CD4-positive, alpha-beta T cell treated with Interleukin-1 beta for 1 hour (primary cell): ENCODE measurements at regions not wholly inside any gene's neighbourhood (a gene's known extent, or its start where the extent isn't known, plus 50 kb on each side); places are given as distances from the start of the nearest gene placed in this dataset.

Experiments used
- DNase-seq, 2 donors: peaks; one replicate each; pipeline ENCODE4 v3.0.0-alpha.2; 2020 to 2022

GRCh38 chr3:118408431-118408830 is 626.2 kb downstream of the IGSF11 start:
- DNase-seq: no peak

- DNase-seq: no peak
These were observed 622.1 kb downstream of the IGSF11 start for GRCh38 chr3:118412503-118412902.

GRCh38 chr3:118425272-118425837 is 609.3 kb downstream of the IGSF11 start:
- DNase-seq: no peak

- no peak for DNase-seq
These were observed 600.8 kb downstream of the IGSF11 start for GRCh38 chr3:118433825-118434224.

- DNase-seq: no peak
These were observed 598.7 kb downstream of the IGSF11 start for GRCh38 chr3:118435851-118436350.

GRCh38 chr3:118436697-118437262 is 597.9 kb downstream of the IGSF11 start:
- no peak for DNase-seq

GRCh38 chr3:118445036-118445435 is 589.6 kb downstream of the IGSF11 start:
- DNase-seq: no peak

GRCh38 chr3:118447339-118447738 is 587.3 kb downstream of the IGSF11 start:
- DNase-seq: no peak

GRCh38 chr3:118466795-118467330 is 567.8 kb downstream of the IGSF11 start:
- DNase-seq: no peak

GRCh38 chr3:118468801-118469200 is 565.8 kb downstream of the IGSF11 start:
- no peak for DNase-seq

- DNase-seq: no peak
These were observed 562.1 kb downstream of the IGSF11 start for GRCh38 chr3:118472586-118472985.

GRCh38 chr3:118473343-118473742 is 561.3 kb downstream of the IGSF11 start:
- no peak for DNase-seq

- no peak for DNase-seq
These were observed 557.6 kb downstream of the IGSF11 start for GRCh38 chr3:118476885-118477618.

GRCh38 chr3:118477768-118478167 is 556.9 kb downstream of the IGSF11 start:
- no peak for DNase-seq

GRCh38 chr3:118478706-118479276 is 555.9 kb downstream of the IGSF11 start:
- no peak for DNase-seq

- no peak for DNase-seq
These were observed 555.3 kb downstream of the IGSF11 start for GRCh38 chr3:118479376-118479775.

GRCh38 chr3:118480101-118480860 is 554.4 kb downstream of the IGSF11 start:
- no peak for DNase-seq

GRCh38 chr3:118485693-118486092 is 549.0 kb downstream of the IGSF11 start:
- DNase-seq: no peak

GRCh38 chr3:118487734-118488133 is 546.9 kb downstream of the IGSF11 start:
- no peak for DNase-seq

- DNase-seq: no peak
These were observed 545.9 kb downstream of the IGSF11 start for GRCh38 chr3:118488732-118489131.

GRCh38 chr3:118495206-118495605 is 539.4 kb downstream of the IGSF11 start:
- DNase-seq: no peak

GRCh38 chr3:118497274-118497673 is 537.4 kb downstream of the IGSF11 start:
- no peak for DNase-seq

- no peak for DNase-seq
These were observed 533.5 kb downstream of the IGSF11 start for GRCh38 chr3:118501152-118501551.
